Right atrium auricular region (tissue), 2 donors: ENCODE measurements at regions not wholly inside any gene's neighbourhood (a gene's known extent, or its start where the extent isn't known, plus 50 kb on each side); places are given as distances from the start of the nearest gene placed in this dataset.

Source experiments
- DNase-seq: peaks from one replicate; pipeline ENCODE4 v3.0.0-alpha.2; 2019; ENCODE audit warnings: low spot score
- H3K27ac ChIP-seq, 2 donors: fragments of 200-600 bp; sonication (generic); 1 replicate in 1 of 2; 2 replicates in 1 of 2; pipeline ENCODE4 v1.5.1; 2016 to 2019
- H3K27me3 ChIP-seq, 2 donors: fragments of 200-600 bp; sonication (generic); one replicate each; pipeline versions ENCODE4 v1.5.1 to v1.6.0; 2017 to 2019
- H3K36me3 ChIP-seq: fragments of 200-600 bp; sonication (generic); one replicate; pipeline ENCODE4 v1.5.1; 2016
- H3K4me1 ChIP-seq, 2 donors: fragments of 200-600 bp; sonication (generic); one replicate each; pipeline versions ENCODE4 v1.5.1 to v1.6.0; 2017 to 2019
- H3K4me3 ChIP-seq, 2 donors: fragments of 200-600 bp; sonication (generic); 1 replicate in 1 of 2; 2 replicates in 1 of 2; pipeline ENCODE4 v1.5.1; 2017 to 2019; ENCODE audit warnings: mild to moderate bottlenecking in 1 of 2, moderate library complexity in 1 of 2
- H3K9me3 ChIP-seq, 2 donors: fragments of 200-600 bp; sonication (generic); one replicate each; pipeline ENCODE4 v1.5.1; 2019
- TF ChIP-seq, protein P1 (sequence below), 2 donors: fragments of 200-600 bp; sonication (generic); IDR thresholded peaks; one replicate each; pipeline ENCODE4 v1.5.1; 2019; ENCODE audit warnings: antibody characterized with exemption in 2 of 2

DNA sequence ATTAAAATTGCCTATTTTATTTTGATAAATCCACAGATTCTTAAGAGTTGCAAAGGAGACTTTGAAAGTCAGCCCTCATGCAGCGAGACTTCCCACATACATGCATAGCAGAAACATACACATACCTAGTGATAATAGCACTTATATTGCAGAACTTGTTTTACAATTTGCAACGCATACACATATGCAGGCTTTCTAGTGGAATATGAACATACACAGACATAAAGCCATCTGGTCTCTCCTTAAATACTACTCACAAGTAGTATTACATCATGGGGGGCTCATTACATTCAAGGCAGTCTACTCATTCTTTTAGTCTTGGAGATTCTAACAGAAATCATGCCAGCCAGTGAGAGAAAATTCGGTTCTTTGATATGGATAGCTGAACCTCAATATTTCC is 295.1 kb upstream of the RND3 start:
- Histone ChIP-seq H3K27ac (no peak overlapping the region), H3K36me3 (no peaks in the 10 kb centered on the region), H3K27me3 (no peaks in the 10 kb centered on the region), H3K4me1 (no peaks in the 10 kb centered on the region), H3K4me3 (no peak overlapping the region), H3K9me3 (no peaks in the 10 kb centered on the region)
- DNase-seq, result no peak
- TF ChIP-seq, protein P1, sequence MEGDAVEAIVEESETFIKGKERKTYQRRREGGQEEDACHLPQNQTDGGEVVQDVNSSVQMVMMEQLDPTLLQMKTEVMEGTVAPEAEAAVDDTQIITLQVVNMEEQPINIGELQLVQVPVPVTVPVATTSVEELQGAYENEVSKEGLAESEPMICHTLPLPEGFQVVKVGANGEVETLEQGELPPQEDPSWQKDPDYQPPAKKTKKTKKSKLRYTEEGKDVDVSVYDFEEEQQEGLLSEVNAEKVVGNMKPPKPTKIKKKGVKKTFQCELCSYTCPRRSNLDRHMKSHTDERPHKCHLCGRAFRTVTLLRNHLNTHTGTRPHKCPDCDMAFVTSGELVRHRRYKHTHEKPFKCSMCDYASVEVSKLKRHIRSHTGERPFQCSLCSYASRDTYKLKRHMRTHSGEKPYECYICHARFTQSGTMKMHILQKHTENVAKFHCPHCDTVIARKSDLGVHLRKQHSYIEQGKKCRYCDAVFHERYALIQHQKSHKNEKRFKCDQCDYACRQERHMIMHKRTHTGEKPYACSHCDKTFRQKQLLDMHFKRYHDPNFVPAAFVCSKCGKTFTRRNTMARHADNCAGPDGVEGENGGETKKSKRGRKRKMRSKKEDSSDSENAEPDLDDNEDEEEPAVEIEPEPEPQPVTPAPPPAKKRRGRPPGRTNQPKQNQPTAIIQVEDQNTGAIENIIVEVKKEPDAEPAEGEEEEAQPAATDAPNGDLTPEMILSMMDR (IDR thresholded peaks at IDR 0.05), result no peak

- Histone ChIP-seq H3K36me3 (no peaks in the 10 kb centered on the region), H3K9me3 (no peaks in the 10 kb centered on the region), H3K27me3 (no peaks in the 10 kb centered on the region), H3K4me1 (no peaks in the 10 kb centered on the region), H3K27ac (no peak overlapping the region), H3K4me3 (no peak overlapping the region)
- TF ChIP-seq, protein P1 (IDR thresholded peaks at IDR 0.05), result no peak
- no peak for DNase-seq
These were observed 293.7 kb upstream of the RND3 start for GRCh38 chr2:150781142-150781541.

DNA sequence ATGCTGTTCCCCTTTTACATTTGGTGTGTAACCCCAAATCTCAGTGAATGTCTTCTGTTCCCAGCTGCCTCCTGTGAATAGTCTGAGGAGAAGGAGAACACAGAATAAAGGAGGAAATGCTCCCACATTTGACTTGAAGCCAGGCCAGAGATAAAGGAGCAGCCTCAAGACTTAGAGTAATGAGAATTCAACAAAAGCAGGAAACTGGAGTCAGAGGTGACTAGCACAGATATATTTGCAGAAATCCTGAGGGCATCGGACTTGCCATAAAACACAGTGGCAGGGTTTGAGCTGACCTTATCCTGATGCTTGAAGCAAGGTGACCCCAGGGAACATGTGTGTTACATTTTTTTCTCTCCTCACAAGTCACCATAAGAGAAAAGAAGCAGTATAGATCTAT is 291.4 kb upstream of the RND3 start:
- H3K36me3 ChIP-seq, result no peaks in the 10 kb centered on the region
- TF ChIP-seq, protein P1 (IDR thresholded peaks at IDR 0.05), result no peak
- H3K4me1 ChIP-seq, result no peaks in the 10 kb centered on the region
- DNase-seq, result no peak
- H3K9me3 ChIP-seq, result no peaks in the 10 kb centered on the region
- no peak overlapping the region for H3K27ac ChIP-seq
- no peak overlapping the region for H3K4me3 ChIP-seq
- no peaks in the 10 kb centered on the region for H3K27me3 ChIP-seq

GRCh38 chr2:150769421-150769820 is 282.0 kb upstream of the RND3 start:
- Histone ChIP-seq H3K9me3 (no peaks in the 10 kb centered on the region), H3K36me3 (no peaks in the 10 kb centered on the region), H3K27ac (no peak overlapping the region), H3K4me3 (no peak overlapping the region), H3K4me1 (no peaks in the 10 kb centered on the region), H3K27me3 (no peaks in the 10 kb centered on the region)
- TF ChIP-seq, protein P1 (IDR thresholded peaks at IDR 0.05), result no peak
- DNase-seq, result no peak

GRCh38 chr2:150767991-150768746 is 280.7 kb upstream of the RND3 start:
- TF ChIP-seq, protein P1 (IDR thresholded peaks at IDR 0.05), result no peak
- no peaks in the 10 kb centered on the region for H3K27me3 ChIP-seq
- no peaks in the 10 kb centered on the region for H3K9me3 ChIP-seq
- H3K4me3 ChIP-seq, result no peak overlapping the region
- H3K27ac ChIP-seq, result no peak overlapping the region
- DNase-seq, result no peak
- H3K4me1 ChIP-seq, result no peaks in the 10 kb centered on the region
- H3K36me3 ChIP-seq, result no peaks in the 10 kb centered on the region

DNA sequence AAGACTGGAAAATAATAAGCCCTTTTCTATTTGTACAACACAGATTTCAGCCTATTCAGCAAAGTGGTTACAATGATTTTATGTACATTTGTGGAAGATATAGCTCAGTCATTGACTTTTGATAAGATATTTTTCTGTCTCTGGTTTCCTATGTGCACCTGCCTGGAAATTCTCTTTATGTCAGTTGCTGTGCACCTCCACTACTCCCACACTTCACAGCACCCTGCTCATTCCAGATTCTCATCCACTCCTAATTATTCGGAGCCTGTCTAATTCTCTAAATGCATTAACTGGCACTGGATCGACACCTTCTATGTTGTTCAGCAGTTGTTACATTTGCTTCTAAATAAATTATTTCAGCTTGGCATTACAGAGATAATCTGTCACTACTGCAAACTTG is 275.1 kb upstream of the RND3 start:
- DNase-seq, result no peak
- TF ChIP-seq, protein P1 (IDR thresholded peaks at IDR 0.05), result no peak
- H3K27ac ChIP-seq, result no peak overlapping the region
- no peak overlapping the region for H3K4me3 ChIP-seq
- no peaks in the 10 kb centered on the region for H3K36me3 ChIP-seq
- no peaks in the 10 kb centered on the region for H3K9me3 ChIP-seq
- H3K4me1 ChIP-seq, result no peaks in the 10 kb centered on the region
- H3K27me3 ChIP-seq, result no peaks in the 10 kb centered on the region
